Left renal pelvis (tissue), 4 donors: ENCODE measurements at regions not wholly inside any gene's neighbourhood (a gene's known extent, or its start where the extent isn't known, plus 50 kb on each side); places are given as distances from the start of the nearest gene placed in this dataset.
"Not testable (repeated sequence)": the region's sequence is repeated elsewhere in the genome, so short reads cannot be mapped to it uniquely, and the experiment has no call there.

Experiments used
- DNase-seq, 4 donors: peaks; one replicate each; pipeline ENCODE4 v3.0.0-alpha.2; 2013; ENCODE audit warnings: low read depth in 4 of 4, low spot score in 3 of 4

DNA sequence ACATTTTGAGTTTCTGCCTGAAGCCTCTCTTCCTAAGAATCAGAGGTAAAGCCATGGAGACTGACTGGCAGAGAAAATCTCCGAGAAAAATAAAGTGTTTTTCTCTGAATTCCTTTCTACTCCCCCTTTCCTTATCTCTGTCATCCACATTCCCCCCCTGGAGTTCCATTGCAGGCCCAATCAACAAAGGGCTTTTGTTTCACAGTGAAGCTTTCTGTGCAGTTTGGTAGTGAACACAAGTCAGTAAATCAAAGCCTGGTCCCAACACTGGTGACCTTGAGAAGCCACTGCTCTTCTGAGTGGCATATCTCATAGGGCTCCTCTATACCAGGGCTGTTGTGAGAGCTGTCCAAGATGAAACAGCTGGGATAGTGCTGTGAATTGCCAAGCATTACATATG, 228.4 kb downstream of the SEC16B start:
- no peak for DNase-seq

DNA sequence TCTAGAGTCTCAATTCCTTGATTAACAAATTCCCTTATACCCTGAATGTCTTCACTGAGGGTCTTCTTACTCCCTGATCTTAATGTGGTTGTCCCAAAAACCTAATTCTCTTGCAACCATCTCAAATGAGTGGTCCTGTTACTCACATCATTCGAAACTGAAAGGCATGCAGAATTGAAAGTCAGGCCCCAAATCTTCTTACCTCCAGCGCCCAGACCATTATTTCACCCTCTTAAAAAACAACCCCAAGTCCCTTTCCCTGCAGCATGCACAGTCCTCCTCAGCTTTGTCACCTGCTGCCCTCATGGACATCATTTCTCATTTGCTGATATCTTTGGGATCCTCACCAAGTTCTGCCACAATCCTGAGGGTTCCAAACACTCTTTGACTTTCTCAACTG, 230.1 kb downstream of the SEC16B start:
- no peak for DNase-seq

DNA sequence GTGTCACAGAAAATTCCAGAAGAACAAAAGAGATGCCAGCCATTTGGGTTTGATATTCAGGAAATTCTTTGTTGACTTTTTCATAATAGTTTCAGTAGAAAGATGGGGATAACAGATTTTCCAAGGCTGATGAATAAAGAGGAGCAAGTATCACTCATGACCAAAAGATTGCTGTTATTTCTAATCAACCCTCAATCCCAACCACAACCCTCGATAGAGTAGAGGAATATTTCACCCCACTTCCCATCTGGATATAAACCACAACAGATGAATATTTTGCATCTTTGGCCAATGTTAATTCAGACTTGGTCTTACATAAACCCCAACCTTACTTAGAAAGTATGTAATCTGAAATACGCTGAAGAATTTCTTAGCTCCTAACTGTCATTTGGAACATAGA, 232.4 kb downstream of the SEC16B start:
- no peak for DNase-seq

DNA sequence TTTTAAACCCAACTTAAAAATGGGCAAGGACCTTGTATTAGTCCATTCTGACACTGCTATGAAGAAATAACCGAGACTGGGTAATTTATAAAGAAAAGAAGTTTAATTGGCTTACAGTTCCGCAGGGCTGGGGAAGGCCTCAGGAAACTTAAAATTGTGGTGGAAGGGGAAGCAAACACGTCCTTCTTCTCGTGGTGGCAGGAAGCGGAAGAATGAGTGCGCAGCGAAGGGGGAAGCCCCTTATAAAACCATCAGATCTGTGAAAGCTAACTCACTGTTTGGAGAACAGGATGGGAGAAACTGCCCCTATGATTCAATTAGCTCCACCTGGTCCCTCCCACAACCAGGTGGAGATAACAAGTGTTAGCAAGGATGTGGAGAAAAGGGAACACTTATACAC, 237.7 kb downstream of the SEC16B start:
- no peak for DNase-seq

DNA sequence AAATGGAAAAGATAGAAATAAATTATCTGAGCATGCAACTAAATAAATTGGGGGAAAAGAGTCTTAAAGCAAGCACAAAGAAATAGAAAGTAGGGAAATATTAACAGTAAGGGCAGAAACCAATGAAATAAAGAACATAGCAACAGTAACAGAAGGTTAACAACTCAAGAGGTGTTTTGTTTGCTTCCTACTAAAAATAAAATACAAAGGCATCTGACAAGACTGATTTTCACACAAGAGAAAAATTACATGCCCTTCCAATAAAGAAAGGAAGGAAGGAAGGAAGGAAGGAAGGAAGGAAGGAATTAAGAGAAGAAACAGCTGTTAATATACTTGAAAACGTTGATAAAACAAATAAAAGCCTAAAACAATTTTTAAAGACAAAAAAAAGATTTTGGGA, 240.2 kb downstream of the SEC16B start:
- no peak for DNase-seq

DNA sequence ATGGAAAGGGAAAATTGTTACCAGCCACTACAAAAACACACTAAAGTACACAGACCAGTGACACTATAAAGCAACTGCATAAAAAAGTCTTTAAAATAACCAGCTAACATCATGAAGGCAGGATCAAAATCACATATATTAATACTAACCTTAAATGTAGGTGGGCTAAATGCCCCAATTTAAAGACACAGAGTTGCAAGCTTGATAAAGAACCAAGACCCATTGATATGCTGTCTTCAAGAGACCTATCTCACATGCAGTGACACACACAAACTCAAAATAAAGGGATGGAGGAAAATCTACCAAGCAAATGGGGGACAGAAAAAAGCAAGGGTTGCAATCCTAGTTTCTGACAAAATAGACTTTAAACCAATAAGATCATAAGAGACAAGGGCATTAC, 246.3 kb downstream of the SEC16B start:
- DNase-seq: no peak

DNA sequence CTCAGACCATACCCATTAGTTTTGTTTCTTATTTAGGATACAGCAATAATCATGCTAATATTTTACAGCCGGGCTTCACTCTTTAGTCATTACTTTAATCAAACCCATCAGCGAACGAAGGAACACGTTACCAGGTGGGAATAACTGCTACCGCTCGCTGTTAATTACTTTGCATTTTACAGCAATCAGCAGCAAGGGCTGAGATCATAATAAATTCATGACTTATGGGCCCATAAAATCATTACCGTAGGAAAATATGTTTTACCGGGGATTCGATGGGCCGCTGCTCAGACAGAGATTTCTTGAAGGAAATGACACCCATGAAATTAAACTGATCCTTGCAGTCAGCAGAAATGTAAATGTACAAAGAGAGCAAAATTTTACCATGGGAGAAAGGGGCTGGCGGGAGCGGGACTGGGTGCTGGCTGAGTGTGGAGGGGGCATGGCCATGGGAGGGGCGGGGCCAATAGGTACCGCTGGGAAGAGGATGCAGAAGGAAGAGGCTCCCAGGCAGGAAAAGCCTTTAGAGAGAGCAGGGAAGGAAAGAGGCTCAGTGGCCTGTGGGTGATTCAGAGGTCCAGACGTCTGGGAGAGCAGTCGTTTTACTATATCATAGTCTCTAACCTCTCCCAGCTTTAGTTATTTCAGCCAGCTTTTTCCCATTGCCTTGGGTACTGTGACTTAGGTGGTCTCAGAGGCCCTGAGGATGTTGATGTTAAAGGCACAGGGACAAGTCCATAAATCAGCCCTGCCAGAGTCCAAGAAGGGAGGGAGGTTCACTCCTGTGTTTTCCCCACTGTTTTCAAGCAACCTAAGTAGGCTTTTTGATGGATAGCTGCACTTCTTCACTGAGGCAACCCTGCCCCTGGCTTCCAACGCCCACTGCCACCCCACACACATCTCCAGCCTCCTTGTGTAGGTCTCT, 258.9 kb downstream of the SEC16B start:
- peak in 1 of 4 donors; percentile 20 for DNase-seq

DNA sequence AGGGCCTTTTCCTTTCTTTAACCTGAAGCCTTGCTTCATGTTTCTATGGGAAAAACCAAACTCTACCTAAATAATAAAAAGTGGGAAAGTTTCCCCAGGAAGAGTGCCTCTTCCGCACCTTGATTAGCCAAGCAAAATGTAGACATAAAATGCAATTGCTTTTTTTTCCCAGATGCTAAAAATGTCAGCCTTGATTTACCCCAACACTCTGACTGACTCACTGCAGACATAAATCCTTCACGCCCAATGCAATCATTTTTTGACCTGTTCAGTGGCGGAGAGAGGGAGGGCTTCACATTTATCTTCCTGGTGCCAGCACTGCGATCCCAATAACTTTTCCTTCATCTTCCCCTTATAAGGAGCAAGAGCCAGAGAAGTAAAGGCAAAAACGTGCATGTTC, 261.5 kb downstream of the SEC16B start:
- DNase-seq: peak in 1 of 4 donors; percentile 12

DNA sequence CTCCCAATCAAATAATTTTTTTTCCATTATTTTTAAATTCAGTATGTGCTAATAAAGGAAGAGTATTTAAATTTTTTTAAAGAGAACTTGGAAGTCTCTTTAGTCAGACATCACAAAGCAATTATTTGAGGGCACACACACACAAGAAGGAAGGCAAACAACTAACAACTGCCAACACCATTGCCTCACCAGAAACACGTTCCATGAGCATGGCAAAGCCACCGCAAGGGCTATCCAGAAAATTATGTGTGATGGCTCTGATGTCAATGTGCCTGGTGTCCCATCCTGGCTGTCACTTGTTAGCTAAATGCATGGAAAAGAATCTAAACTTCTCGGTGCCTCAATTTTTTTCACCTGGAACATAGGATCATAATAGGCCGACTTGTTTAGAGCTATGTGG, 262.9 kb downstream of the SEC16B start:
- no peak for DNase-seq

DNA sequence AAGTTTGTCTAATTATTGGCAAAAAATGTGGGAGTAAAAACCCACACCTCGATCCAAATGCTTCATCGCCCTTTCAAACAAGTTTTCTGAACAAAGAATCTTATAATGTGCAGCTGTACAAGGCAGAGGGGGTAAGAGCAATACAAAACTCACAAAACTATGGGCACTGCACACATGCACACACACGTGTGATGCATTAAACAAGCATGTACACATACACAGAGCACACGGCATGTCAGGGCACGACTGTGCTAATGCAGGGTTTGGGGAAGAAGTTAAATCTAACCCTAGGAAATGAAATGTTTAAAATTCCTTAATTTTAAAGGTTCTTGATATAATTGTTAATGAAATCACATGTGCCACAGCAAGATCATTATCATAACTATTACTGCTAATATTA, 264.0 kb downstream of the SEC16B start:
- no peak for DNase-seq

DNA sequence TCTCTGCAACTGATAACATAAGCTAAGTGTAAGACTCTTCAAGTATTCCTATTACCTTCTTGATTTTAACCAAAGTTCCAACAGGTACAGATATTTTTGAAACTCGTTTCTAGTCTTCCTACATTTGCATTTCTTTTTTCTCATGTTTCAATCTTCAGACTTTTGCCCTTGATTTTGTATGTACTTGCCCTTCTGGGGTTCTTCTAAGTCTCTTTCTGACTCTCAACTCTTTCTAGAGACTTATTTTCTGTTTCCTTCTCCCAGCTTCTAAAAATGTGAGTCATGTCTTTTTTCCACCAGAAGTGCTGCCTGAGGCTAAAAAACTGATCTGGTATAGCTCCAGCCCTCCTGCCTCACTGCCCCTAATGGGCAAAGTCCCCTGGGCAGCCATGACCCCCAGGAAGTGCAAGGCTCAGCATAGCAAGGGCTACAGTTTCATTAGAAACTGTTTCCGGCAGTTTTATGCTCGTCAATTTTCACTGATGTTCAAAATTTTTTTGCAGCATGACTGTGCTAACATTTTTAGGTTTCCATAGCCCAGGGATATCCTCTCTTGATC, 265.9 kb downstream of the SEC16B start:
- no peak for DNase-seq

DNA sequence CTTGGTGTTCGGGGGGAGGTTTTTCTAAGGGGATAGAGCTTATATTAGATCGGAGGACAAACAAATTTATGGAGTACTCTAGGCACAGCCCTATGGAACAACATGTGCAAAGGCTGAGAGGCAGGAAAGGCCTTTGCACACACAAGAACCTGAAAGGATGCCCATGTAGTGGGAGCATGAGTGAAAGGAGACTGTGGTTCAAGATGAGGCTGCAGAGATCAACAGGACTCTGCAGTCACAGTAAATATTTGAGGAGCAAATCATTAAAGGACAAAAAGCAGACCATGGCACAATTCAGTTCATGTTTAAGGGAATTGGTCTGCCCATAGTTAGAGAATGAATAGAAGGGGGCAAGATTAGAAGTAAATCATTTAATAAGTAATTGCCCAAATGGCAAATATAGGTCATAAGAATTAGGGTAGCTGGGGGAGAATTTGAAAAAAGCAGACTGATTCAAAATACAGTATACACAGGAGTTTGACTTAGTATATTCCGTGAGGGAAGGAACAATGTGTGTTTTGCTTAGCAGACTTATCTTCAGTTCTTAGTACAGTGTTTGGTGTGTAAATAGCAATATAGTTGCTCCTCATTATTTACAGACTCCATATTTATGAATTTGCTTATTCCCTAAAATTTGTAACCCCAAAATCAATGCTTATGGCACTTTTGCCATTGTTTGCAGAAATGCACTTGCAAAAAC, 268.1 kb downstream of the SEC16B start:
- DNase-seq: no peak

DNA sequence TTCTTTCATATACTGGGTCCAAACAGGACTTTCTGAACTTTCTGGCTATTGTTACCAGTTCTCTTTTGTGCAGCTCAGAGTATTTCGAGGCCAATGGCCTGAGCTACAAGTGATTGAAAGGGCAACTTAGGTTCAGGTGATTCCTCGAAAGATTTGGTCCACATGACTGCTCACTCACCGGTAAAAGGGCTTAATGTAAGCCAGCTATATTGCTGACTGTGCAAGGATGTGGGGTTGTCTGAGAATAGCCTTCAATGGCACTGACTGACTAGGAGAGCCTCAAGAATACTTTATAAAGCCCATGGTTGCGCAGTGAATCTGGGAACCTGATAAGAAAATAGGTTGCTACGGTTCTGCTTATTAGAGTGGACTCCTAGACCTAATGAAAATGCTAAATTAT, 269.0 kb downstream of the SEC16B start:
- DNase-seq: no peak

DNA sequence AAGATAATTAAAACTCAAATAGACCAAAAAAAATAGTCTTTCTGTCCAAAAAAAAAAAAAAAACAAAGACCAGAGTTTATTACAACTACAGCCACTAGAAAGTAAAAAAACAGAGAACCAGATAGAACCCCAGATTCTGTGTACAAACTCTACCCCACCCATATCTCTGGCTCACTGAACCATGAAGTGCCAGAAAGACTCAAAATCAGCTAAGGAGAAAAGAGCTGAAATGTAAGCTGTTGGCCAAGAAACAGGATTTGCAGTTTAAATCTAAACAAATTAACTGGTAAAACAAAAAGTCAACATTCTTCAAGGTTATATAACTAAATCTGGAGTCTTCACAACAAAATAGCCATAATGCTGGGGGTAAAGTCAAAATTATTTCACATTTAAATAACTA, 278.9 kb downstream of the SEC16B start:
- DNase-seq: no peak

DNA sequence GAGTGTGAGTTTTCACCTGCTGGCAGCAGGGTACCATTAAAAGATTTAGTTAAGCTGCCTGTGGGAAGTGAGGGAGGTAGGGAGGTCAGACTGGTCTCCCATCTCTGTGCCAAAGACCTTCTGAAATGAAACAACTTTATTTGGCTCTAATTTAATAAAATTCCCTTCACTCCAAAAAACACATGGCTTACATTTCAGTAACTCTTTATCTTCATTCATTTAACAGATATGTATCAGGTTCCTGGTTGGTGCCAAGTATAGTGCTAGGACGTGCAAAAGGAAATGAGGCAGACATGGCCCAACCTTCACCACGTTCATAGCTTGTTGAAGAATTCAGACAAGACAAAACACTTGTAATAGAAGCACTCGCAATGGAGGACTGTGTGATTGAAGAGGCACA, 282.3 kb downstream of the SEC16B start:
- no peak for DNase-seq

DNA sequence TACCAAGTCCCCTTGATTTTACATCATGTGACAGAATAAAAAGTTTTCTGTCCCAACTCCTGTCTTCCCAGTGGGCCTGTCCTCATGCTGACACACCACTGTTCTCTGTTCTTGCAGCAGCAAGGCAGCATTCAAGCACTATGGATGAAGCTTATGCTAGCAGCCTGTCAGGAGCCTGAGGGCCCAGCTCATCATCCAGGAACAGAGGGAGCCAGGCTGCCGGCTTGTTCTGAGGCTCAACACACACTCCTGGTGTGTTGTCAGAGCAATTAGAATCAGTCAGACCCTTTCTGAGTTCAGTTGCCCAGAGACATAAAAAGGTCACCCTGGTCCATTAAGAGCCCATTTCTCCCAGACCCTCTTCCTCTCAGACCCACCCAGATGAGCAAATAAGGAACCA, 282.9 kb downstream of the SEC16B start:
- DNase-seq: no peak

DNA sequence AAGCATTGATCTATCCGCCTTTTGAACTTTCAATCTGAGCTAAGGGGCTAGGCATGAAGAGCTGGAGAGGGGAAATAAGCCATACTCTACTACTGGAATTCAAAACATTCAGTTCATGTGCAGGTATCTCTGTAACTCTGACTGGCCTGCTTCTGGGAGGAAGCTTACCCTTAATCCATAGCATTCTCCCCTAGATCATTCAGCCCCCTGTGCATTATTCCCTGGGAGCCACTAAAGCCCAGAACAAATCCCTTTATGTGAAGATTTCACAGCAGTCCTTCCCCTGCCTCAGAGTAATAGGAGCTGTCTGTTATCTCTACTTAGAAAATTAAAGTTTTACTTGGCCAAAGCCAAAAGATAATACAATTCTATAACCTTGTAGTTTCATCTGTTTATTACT, 300.7 kb downstream of the SEC16B start:
- no peak for DNase-seq

DNA sequence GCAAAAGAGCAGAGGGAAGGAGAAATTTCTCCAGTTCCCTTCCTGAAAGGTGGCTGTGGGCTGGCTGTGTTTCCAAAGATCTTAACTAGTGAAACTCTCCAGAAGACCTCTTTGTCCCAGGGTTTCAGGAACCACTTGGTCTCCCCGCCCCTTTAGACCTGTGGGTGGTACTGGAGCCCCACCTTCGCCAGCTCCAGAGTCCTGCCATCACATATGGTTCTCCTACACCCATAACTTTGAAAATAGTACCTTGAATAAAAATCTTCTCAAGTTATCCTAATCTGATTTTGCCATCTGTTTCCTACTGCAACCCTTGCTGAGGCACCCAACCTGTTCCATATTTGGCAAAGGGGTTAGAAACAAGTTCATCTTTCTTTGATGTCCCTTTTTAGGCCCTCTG, 303.9 kb downstream of the SEC16B start:
- DNase-seq: no peak

DNA sequence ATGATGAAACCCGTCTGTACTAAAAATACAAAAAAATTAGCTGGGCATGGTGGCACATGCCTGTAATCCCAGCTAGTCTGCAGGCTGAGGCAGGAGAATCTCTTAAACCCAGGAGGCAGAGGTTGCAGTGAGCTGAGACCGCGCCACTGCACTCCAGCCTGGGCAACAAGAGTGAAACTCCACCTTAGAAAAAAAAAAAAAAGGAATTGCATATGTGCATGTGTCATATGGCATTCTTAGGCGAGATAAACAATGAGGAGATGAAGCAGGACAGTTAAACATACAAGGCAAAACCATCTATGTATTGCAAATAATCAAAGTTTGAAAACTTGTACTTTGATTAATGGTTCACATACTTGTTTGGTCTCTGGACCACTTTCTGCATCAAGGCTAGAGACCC, 305.1 kb downstream of the SEC16B start:
- DNase-seq: not testable (repeated sequence)

DNA sequence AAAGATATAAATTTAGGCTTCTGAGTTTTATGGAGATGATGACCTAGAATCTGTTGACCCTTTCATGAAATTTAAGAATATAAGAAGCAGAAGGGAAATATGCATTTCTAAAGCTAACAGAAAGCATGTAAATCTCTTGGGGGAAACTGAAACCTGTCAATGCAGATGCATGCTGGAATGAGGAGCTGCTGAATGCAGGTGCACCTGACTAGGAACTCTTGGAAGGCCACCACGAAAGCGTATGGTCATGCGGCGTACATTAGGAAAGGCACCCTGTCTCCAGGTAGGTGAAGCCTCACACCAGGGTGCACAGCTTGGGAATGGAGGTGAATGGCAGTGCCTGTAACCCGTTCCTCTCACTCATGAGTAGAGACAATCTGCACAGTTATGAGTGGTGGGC, 309.7 kb downstream of the SEC16B start:
- no peak for DNase-seq

DNA sequence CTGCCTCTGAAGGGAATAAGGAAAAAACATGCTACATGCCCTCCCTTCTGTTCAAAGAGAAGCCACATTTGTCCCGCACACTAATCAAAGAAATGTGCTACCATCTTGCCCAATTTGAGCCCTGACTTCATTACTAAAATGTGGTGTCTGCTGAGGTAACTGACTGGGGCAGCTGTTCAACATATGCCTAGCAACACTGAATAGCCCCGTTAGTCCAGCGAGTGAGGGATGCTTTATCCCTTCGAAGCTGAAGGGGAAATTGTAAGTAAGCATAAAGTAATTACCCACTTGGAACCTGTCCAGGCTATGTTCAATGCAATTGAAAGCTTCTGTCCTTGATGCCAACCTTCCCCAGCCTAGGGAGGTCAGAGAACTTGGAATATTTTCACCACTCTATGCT, 310.6 kb downstream of the SEC16B start:
- no peak for DNase-seq

DNA sequence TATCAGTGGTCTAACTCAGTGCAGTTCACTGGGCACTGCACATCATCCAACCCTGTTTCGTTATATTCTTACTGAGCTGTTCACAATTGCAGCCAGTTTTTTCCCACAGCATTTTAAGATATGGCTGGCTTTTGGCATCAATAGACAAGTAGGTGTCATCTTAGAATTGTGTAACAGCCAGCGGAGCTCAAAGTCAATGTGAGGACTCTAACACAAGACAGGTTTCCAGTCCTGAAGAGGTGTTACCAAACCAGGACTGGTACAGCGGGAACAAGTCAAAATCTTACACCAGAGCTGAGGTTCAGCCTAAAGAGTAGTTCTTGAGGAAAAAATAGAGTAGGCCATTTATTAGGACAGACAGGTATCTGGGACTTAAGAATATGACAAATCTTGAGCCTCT, 313.3 kb downstream of the SEC16B start:
- no peak for DNase-seq
